HEK293 (cell line): ENCODE measurements at regions not wholly inside any gene's neighbourhood (a gene's known extent, or its start where the extent isn't known, plus 50 kb on each side); places are given as distances from the start of the nearest gene placed in this dataset.

Experiments
- CTCF ChIA-PET: fragments of 350-600 bp; formaldehyde crosslinking; extraction: SDS; loops from one replicate; lab custom pipeline; 2021; ENCODE audit warnings: antibody characterized with exemption; lab: Yijun Ruan, JAX
- POLR2A ChIA-PET: fragments of 300-600 bp; formaldehyde crosslinking; extraction: SDS; loops from one replicate; lab custom pipeline; 2020; ENCODE audit warnings: antibody characterized with exemption, inconsistent platforms; lab: Yijun Ruan, JAX
- H3K27ac ChIP-seq: fragments of 200-500 bp; sonication (Bioruptor generic); 2 replicates; pipeline ENCODE4 v1.5.1; 2014; ENCODE audit warnings: low read depth, low read length, control low read depth, inconsistent platforms; ENCODE audit errors: extremely low read depth
- H3K36me3 ChIP-seq, 2 experiments: fragments of 200-500 bp in 1 of 2; sonication (Bioruptor generic) in 1 of 2; 1 replicate in 1 of 2; 2 replicates in 1 of 2; pipeline ENCODE4 v1.5.1; 2014 to 2017; ENCODE audit warnings: inconsistent platforms in 2 of 2, low read length in 2 of 2; ENCODE audit not compliant: control insufficient read depth in 2 of 2, insufficient read depth in 1 of 2
- H3K4me1 ChIP-seq: fragments of 200-500 bp; sonication (Bioruptor generic); 2 replicates; pipeline ENCODE4 v1.5.1; 2014; ENCODE audit warnings: mild to moderate bottlenecking, low read length, inconsistent platforms; ENCODE audit not compliant: control insufficient read depth, insufficient read depth
- H3K4me3 ChIP-seq: 2 replicates; pipeline ENCODE4 v1.5.1; 2011; ENCODE audit warnings: low read depth, mild to moderate bottlenecking, control low read depth, low read length, moderate library complexity
- H3K9me3 ChIP-seq: fragments of 200-500 bp; sonication (Bioruptor generic); 2 replicates; pipeline ENCODE4 v1.5.1; 2014; ENCODE audit warnings: low read depth, low read length, inconsistent platforms; ENCODE audit not compliant: control insufficient read depth, insufficient read depth
- BCL6B ChIP-seq: fragments of 450-650 bp; formaldehyde crosslinking; IDR thresholded peaks from 2 replicates; pipeline ENCODE4 v1.5.1; 2017; ENCODE audit warnings: missing biosample characterization, missing genetic modification characterization
- ELK4 ChIP-seq: IDR thresholded peaks from 2 replicates; pipeline ENCODE4 v1.6.1; 2011; ENCODE audit warnings: mild to moderate bottlenecking, low read depth, low read length, borderline replicate concordance
- GLIS1 ChIP-seq: fragments of 450-650 bp; formaldehyde crosslinking; IDR thresholded peaks from 2 replicates; pipeline ENCODE4 v1.5.1; 2016; ENCODE audit warnings: missing biosample characterization, missing genetic modification characterization
- HOXC10 ChIP-seq: sonication (generic); formaldehyde crosslinking; IDR thresholded peaks from 2 replicates; pipeline ENCODE4 v1.8.1; 2023; ENCODE audit warnings: mild to moderate bottlenecking, missing genetic modification reagents
- HOXD13 ChIP-seq: sonication (generic); formaldehyde crosslinking; IDR thresholded peaks from 2 replicates; pipeline ENCODE4 v1.8.0; 2022; ENCODE audit warnings: missing genetic modification reagents, borderline replicate concordance
- PATZ1 ChIP-seq: fragments of 450-650 bp; formaldehyde crosslinking; IDR thresholded peaks from 2 replicates; pipeline ENCODE4 v1.5.1; 2016; ENCODE audit warnings: missing biosample characterization, missing genetic modification characterization
- ZBTB17 ChIP-seq: fragments of 450-650 bp; formaldehyde crosslinking; IDR thresholded peaks from 2 replicates; pipeline ENCODE4 v1.5.1; 2016; ENCODE audit warnings: missing biosample characterization, missing genetic modification characterization
- ZFP3 ChIP-seq: fragments of 450-650 bp; formaldehyde crosslinking; IDR thresholded peaks from 2 replicates; pipeline ENCODE4 v1.5.1; 2016; ENCODE audit warnings: low read depth, missing biosample characterization, missing genetic modification characterization
- ZIC2 ChIP-seq: fragments of 450-650 bp; formaldehyde crosslinking; IDR thresholded peaks from 2 replicates; pipeline ENCODE4 v1.5.1; 2016; ENCODE audit warnings: missing biosample characterization, missing genetic modification characterization
- ZNF146 ChIP-seq: fragments of 450-650 bp; formaldehyde crosslinking; IDR thresholded peaks from 2 replicates; pipeline ENCODE4 v1.5.1; 2016; ENCODE audit warnings: missing biosample characterization, missing genetic modification characterization
- ZNF19 ChIP-seq: fragments of 450-650 bp; formaldehyde crosslinking; IDR thresholded peaks from 2 replicates; pipeline ENCODE4; 2016; ENCODE audit warnings: missing biosample characterization, missing genetic modification characterization, low read depth
- ZNF26 ChIP-seq: fragments of 450-650 bp; formaldehyde crosslinking; IDR thresholded peaks from 2 replicates; pipeline ENCODE4 v1.5.1; 2016; ENCODE audit warnings: missing biosample characterization, missing genetic modification characterization
- ZNF473 ChIP-seq: fragments of 450-650 bp; formaldehyde crosslinking; IDR thresholded peaks from 2 replicates; pipeline ENCODE4 v1.5.1; 2017; ENCODE audit warnings: missing biosample characterization, missing genetic modification characterization
- ZNF521 ChIP-seq: fragments of 450-650 bp; formaldehyde crosslinking; IDR thresholded peaks from 2 replicates; pipeline ENCODE4 v1.5.1; 2017; ENCODE audit warnings: missing biosample characterization, mild to moderate bottlenecking, missing genetic modification characterization
- ZNF561 ChIP-seq: fragments of 450-650 bp; IDR thresholded peaks from 2 replicates; pipeline ENCODE4 v1.5.1; 2018; ENCODE audit warnings: missing biosample characterization, missing genetic modification characterization, borderline replicate concordance
- ZNF610 ChIP-seq: fragments of 450-650 bp; formaldehyde crosslinking; IDR thresholded peaks from 2 replicates; pipeline ENCODE4 v1.5.1; 2016; ENCODE audit warnings: missing biosample characterization, missing genetic modification characterization, borderline replicate concordance
- ZNF664 ChIP-seq: fragments of 450-650 bp; formaldehyde crosslinking; IDR thresholded peaks from 2 replicates; pipeline ENCODE4 v1.5.1; 2016; ENCODE audit warnings: missing biosample characterization, missing genetic modification characterization
- ZNF701 ChIP-seq: fragments of 450-650 bp; formaldehyde crosslinking; IDR thresholded peaks from 2 replicates; pipeline ENCODE4 v1.5.1; 2016; ENCODE audit warnings: missing biosample characterization, missing genetic modification characterization
- ZNF777 ChIP-seq: fragments of 450-650 bp; formaldehyde crosslinking; IDR thresholded peaks from 2 replicates; pipeline ENCODE4 v1.5.1; 2017; ENCODE audit warnings: missing biosample characterization, missing genetic modification characterization, borderline replicate concordance
- ZNF792 ChIP-seq: fragments of 450-650 bp; formaldehyde crosslinking; IDR thresholded peaks from 2 replicates; pipeline ENCODE4 v1.5.1; 2016; ENCODE audit warnings: missing biosample characterization, missing genetic modification characterization
- ZNF843 ChIP-seq: fragments of 450-650 bp; formaldehyde crosslinking; IDR thresholded peaks from 2 replicates; pipeline ENCODE4 v1.5.1; 2016; ENCODE audit warnings: missing biosample characterization, missing genetic modification characterization
- ZSCAN30 ChIP-seq: fragments of 450-650 bp; IDR thresholded peaks from 2 replicates; pipeline ENCODE4 v1.5.1; 2018; ENCODE audit warnings: missing biosample characterization, mild to moderate bottlenecking, missing genetic modification characterization, moderate library complexity

- Histone ChIP-seq H3K36me3 (no peaks in the 10 kb centered on the region), H3K4me1 (peaks cover 10% of the 10 kb centered on the region), H3K4me3 (no peak overlapping the region), H3K9me3 (no peaks in the 10 kb centered on the region), H3K27ac (no peak overlapping the region)
- no peak for TF ChIP-seq PATZ1 (tag by site-specific recombination)
- TF ChIP-seq ZNF701 (tag by site-specific recombination), result no peak
- TF ChIP-seq ZNF843 (tag by site-specific recombination), result no peak
- no peak for TF ChIP-seq ELK4
- TF ChIP-seq ZSCAN30 (tag by site-specific recombination), result no peak
- no peak for TF ChIP-seq ZNF561 (tag by site-specific recombination)
- no peak for TF ChIP-seq ZBTB17
- CTCF ChIA-PET, result no interaction called here
- POLR2A ChIA-PET, result no interaction called here
Measured at GRCh38 chr1:59218521-59219236, 78.2 kb upstream of the FGGY start.

GRCh38 chr1:59219916-59220315 is 77.0 kb upstream of the FGGY start:
- H3K4me3 ChIP-seq, result no peak overlapping the region
- POLR2A ChIA-PET, result no interaction called here
- H3K9me3 ChIP-seq, result no peaks in the 10 kb centered on the region
- H3K27ac ChIP-seq, result no peak overlapping the region
- no peaks in the 10 kb centered on the region for H3K36me3 ChIP-seq
- H3K4me1 ChIP-seq, result 0 out of 2 replicates have a peak, but pooled peaks cover 3% of the 10 kb centered on the region
- no peak for TF ChIP-seq ZNF777 (tag by site-specific recombination)
- TF ChIP-seq HOXD13, result no peak
- no peak for TF ChIP-seq ZNF19
- TF ChIP-seq, all 188 proteins: peak for 0
- CTCF ChIA-PET, result interaction anchor here (0.9 to 1.2 kb wide), 2 partner anchors 177 to 479 kb away, joined by 3 read pairs; no protein-coding TSS in a partner anchor

- ChIA-PET CTCF (interaction anchor here (0.9 to 1.2 kb wide), 2 partner anchors 177 to 480 kb away, joined by 3 read pairs; no protein-coding TSS in a partner anchor), POLR2A (no interaction called here)
- Histone ChIP-seq H3K9me3 (no peaks in the 10 kb centered on the region), H3K27ac (no peak overlapping the region), H3K36me3 (no peaks in the 10 kb centered on the region), H3K4me3 (no peak overlapping the region), H3K4me1 (no peaks in the 10 kb centered on the region)
- peak; percentile 41 for TF ChIP-seq ZIC2 (tag by site-specific recombination)
- TF ChIP-seq ZNF26, result no peak
Measured at GRCh38 chr1:59220356-59220755, 76.5 kb upstream of the FGGY start.

GRCh38 chr1:59223198-59223597 is 73.7 kb upstream of the FGGY start:
- ChIA-PET POLR2A (no interaction called here), CTCF (no interaction called here)
- TF ChIP-seq ZNF473 (tag by site-specific recombination) (no peak), ZNF146 (tag by site-specific recombination) (no peak), ZNF792 (tag by site-specific recombination) (no peak), ZNF561 (tag by site-specific recombination) (no peak), BCL6B (tag by site-specific recombination) (no peak), GLIS1 (tag by site-specific recombination) (no peak), ZNF610 (tag by site-specific recombination) (no peak), HOXC10 (no peak), ZNF664 (tag by site-specific recombination) (no peak), HOXD13 (no peak), ZNF521 (tag by site-specific recombination) (no peak), ZFP3 (tag by site-specific recombination) (no peak)
- H3K4me3 ChIP-seq, result no peak overlapping the region
- H3K36me3 ChIP-seq, result no peaks in the 10 kb centered on the region
- no peaks in the 10 kb centered on the region for H3K4me1 ChIP-seq
- H3K27ac ChIP-seq, result no peak overlapping the region
- no peaks in the 10 kb centered on the region for H3K9me3 ChIP-seq
